Endothelial cell of umbilical vein (primary cell): ENCODE measurements at regions not wholly inside any gene's neighbourhood (a gene's known extent, or its start where the extent isn't known, plus 50 kb on each side); places are given as distances from the start of the nearest gene placed in this dataset.

ENCODE experiments used
- BruUV-seq: library from RNA; stranded (reverse); fragments of 400-500 nt; replicated peaks from 2 replicates; lab custom pipeline; 2021; lab: Mats Ljungman, UMichigan
- CTCF ChIA-PET: fragments of 300-600, 350-600 bp; sonication (Branson Sonifier 250); formaldehyde crosslinking; loops from one replicate; lab custom pipeline; 2021; ENCODE audit warnings: antibody characterized with exemption, inconsistent platforms; lab: Charles Lee
- POLR2A ChIA-PET: fragments of 300-600, 350-600 bp; sonication (Branson Sonifier 250); formaldehyde crosslinking; loops from one replicate; lab custom pipeline; 2021; ENCODE audit warnings: antibody characterized with exemption, inconsistent platforms; lab: Charles Lee
- DNase-seq: peaks from one replicate; pipeline ENCODE4 v3.0.0-alpha.2; 2011; ENCODE audit warnings: low read depth, low spot score
- FAIRE-seq: peaks from 2 replicates; lab custom pipeline; 2011; peaks lifted over from hg19 to GRCh38; lab: Jason Lieb, UNC
- H2AFZ ChIP-seq: 2 replicates; pipeline ENCODE4 v1.6.0; 2012; ENCODE audit warnings: low read depth, low read length, control low read depth, inconsistent platforms
- H3K27ac ChIP-seq: 2 replicates; pipeline ENCODE4 v1.5.1; 2011; ENCODE audit warnings: low read depth, mild to moderate bottlenecking, control low read depth, low read length, moderate library complexity; ENCODE audit not compliant: insufficient read depth
- H3K27me3 ChIP-seq, 2 experiments: 2 replicates each; pipeline versions ENCODE4 v1.6.0 to v1.6.1; 2011; ENCODE audit warnings: low read length in 2 of 2, mixed read lengths in 1 of 2; ENCODE audit not compliant: control insufficient read depth in 2 of 2, insufficient read depth in 2 of 2
- H3K36me3 ChIP-seq, 2 experiments: 2 replicates in 1 of 2; 3 replicates in 1 of 2; pipeline ENCODE4 v1.5.1; 2011; ENCODE audit warnings: low read length in 2 of 2, mild to moderate bottlenecking in 1 of 2, moderate library complexity in 1 of 2; ENCODE audit not compliant: control insufficient read depth in 2 of 2, insufficient read depth in 2 of 2; ENCODE audit errors: extremely low read depth in 1 of 2
- H3K4me1 ChIP-seq: 3 replicates; pipeline ENCODE4 v1.5.1; 2011; ENCODE audit warnings: mild to moderate bottlenecking, low read length; ENCODE audit not compliant: control insufficient read depth, insufficient read depth; ENCODE audit errors: extremely low read depth
- H3K4me2 ChIP-seq: 2 replicates; pipeline ENCODE4 v1.6.1; 2011; ENCODE audit warnings: low read length, control low read depth, mixed read lengths; ENCODE audit not compliant: insufficient read depth
- H3K4me3 ChIP-seq, 3 experiments: fragments of 200-600 bp in 1 of 3; sonication (generic), shearing (Covaris generic) in 1 of 3; replicated peaks in 1 of 3; 2 replicates each; pipeline ENCODE4 v1.5.1; 2011 to 2016; ENCODE audit warnings: control low read depth in 3 of 3, low read length in 3 of 3, mild to moderate bottlenecking in 2 of 3, inconsistent platforms in 1 of 3, low read depth in 1 of 3, moderate library complexity in 1 of 3; ENCODE audit not compliant: insufficient read depth in 1 of 3
- H3K79me2 ChIP-seq: 2 replicates; pipeline ENCODE4 v1.6.0; 2012; ENCODE audit warnings: low read length, inconsistent platforms; ENCODE audit not compliant: control insufficient read depth, insufficient read depth
- H3K9ac ChIP-seq: replicated peaks from 2 replicates; pipeline ENCODE3; 2011; ENCODE audit warnings: low read length, control low read depth; ENCODE audit not compliant: insufficient read depth; ENCODE audit errors: extremely low read depth
- H3K9me1 ChIP-seq: replicated peaks from 3 replicates; pipeline ENCODE4 v1.6.0; 2011; ENCODE audit warnings: mild to moderate bottlenecking, low read length; ENCODE audit not compliant: control insufficient read depth, insufficient read depth; ENCODE audit errors: extremely low read depth
- H3K9me3 ChIP-seq: replicated peaks from 2 replicates; pipeline ENCODE4 v1.5.1; 2012; ENCODE audit warnings: low read length, inconsistent platforms; ENCODE audit not compliant: control insufficient read depth, insufficient read depth
- H4K20me1 ChIP-seq: replicated peaks from 2 replicates; pipeline ENCODE3; 2011; ENCODE audit warnings: mild to moderate bottlenecking, low read length; ENCODE audit not compliant: control insufficient read depth, insufficient read depth; ENCODE audit errors: extremely low read depth
- JUN ChIP-seq: IDR thresholded peaks from 2 replicates; pipeline ENCODE4 v1.6.1; 2011; ENCODE audit warnings: borderline replicate concordance, low read depth; ENCODE audit not compliant: insufficient read length, insufficient read depth
- dilution Hi-C: fragments of 300-500 bp; cut with MboI; formaldehyde crosslinking; loops from one replicate; pipeline ENCODE4 v1.15.0; 2019; ENCODE audit warnings: low sequenced_read_pairs; ENCODE audit not compliant: extremely low pct_ligation_motif_present
- intact Hi-C: fragments of 100-400 bp; cut with micrococcal nuclease; formaldehyde crosslinking; loops from one replicate; pipeline ENCODE4 v1.10.0; 2022
- TF ChIP-seq, protein P1 (sequence below), 2 donors: IDR thresholded peaks; 1 replicate in 1 of 2; 2 replicates in 1 of 2; pipeline ENCODE4 v1.5.1; 2011; ENCODE audit warnings: low read length in 2 of 2, mild to moderate bottlenecking in 2 of 2, moderate library complexity in 2 of 2, control low read depth in 1 of 2, inconsistent platforms in 1 of 2, low read depth in 1 of 2; ENCODE audit not compliant: insufficient read depth in 1 of 2; ENCODE audit errors: extremely low read depth in 1 of 2

GRCh38 chr18:6553234-6553900 lies 138.7 kb upstream of the L3MBTL4 start:
- no peak for FAIRE-seq

More at GRCh38 chr18:6553234-6553900, 138.7 kb upstream of the L3MBTL4 start:
- Histone ChIP-seq H4K20me1 (no peaks in the 10 kb centered on the region), H3K27me3 (no peaks in the 10 kb centered on the region), H3K4me1 (no peaks in the 10 kb centered on the region), H3K27ac (no peak overlapping the region), H3K9ac (no peak overlapping the region), H3K9me3 (no peaks in the 10 kb centered on the region), H2AFZ (no peak overlapping the region), H3K9me1 (no peaks in the 10 kb centered on the region), H3K36me3 (no peaks in the 10 kb centered on the region), H3K4me2 (no peak overlapping the region), H3K79me2 (no peaks in the 10 kb centered on the region), H3K4me3 (no peak overlapping the region)
- TF ChIP-seq JUN, result peak; percentile 64
- TF ChIP-seq, protein P1, sequence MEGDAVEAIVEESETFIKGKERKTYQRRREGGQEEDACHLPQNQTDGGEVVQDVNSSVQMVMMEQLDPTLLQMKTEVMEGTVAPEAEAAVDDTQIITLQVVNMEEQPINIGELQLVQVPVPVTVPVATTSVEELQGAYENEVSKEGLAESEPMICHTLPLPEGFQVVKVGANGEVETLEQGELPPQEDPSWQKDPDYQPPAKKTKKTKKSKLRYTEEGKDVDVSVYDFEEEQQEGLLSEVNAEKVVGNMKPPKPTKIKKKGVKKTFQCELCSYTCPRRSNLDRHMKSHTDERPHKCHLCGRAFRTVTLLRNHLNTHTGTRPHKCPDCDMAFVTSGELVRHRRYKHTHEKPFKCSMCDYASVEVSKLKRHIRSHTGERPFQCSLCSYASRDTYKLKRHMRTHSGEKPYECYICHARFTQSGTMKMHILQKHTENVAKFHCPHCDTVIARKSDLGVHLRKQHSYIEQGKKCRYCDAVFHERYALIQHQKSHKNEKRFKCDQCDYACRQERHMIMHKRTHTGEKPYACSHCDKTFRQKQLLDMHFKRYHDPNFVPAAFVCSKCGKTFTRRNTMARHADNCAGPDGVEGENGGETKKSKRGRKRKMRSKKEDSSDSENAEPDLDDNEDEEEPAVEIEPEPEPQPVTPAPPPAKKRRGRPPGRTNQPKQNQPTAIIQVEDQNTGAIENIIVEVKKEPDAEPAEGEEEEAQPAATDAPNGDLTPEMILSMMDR (IDR thresholded peaks at IDR 0.05; ENCODE audit: extremely low read depth in 1 of 2, insufficient read depth in 1 of 2, low read depth in 1 of 2, low read length in 2 of 2), result no peak
- ChIA-PET CTCF (interaction anchor here (2.3 kb wide), 1 partner anchor 11 kb away, joined by 7 read pairs; no protein-coding TSS in a partner anchor), POLR2A (no interaction called here)
- DNase-seq, result no peak
- intact Hi-C loops (no loop called here), dilution Hi-C loops (no loop called here)
- no TSS peak for BruUV-seq
